GM04504 (cell line): ENCODE measurements at regions not wholly inside any gene's neighbourhood (a gene's known extent, or its start where the extent isn't known, plus 50 kb on each side); places are given as distances from the start of the nearest gene placed in this dataset.

Source experiments
- DNase-seq: peaks from one replicate; pipeline ENCODE4 v3.0.0-alpha.2; 2012; ENCODE audit warnings: low read depth

DNA sequence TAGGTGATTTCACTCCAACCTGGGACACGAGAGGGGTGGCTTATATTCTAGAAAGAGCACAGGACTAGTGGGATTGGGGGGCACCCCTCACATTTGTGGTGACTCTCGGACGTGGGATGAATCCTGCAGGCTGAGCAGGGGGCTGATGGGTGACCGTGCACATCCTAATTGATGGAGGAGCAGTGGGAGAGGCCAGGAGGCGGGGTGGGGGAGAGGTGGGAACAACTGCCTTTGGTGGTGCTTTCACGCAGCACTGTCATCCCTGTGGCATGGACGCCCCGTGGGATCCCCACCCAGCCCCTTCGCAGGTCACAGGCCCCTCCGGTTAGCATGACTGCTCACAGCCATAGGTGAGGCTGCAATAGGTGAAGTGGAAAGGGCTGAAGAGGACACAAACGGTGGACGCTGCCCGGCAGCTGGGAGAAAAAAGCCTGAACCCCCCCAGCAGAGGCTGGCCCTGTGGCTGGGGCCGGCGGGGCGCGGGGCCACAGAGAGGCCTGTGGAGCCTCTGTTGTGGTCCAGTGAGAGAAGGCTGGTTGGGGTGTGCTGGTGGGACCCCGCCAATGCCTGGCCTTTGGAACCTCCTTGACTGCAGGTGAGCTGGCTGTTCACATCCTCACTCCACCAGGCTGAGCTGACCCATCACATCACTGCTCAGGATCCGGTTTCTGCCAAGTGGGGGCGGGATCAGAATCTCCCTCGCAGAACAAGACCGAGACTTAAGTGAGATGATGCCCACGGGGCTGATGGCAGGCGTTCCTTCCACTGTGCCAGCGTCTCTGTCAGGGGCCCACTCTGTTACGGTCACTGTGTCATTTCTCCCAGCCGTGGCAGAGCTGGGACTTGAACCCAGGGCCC lies 325.4 kb downstream of the TEX29 start:
- DNase-seq, result no peak

DNA sequence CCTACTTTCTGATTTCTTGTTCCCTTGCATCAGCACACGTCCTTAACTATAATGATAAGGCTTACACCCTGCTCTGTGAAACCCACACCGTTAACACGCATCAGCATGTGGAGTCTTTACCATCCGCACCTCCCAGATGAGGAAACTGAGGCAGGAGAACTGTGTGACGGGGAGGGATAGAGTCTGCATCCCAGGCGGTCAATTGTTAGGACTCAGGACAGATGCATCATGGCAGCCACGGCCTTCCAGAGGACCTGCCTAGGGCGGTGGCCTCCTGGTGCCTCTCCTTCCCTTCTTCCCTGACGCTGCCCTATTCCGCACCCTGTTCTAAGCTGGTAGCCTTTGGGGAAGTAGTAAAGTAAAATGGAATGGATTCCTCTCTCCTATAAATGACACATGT lies 326.0 kb downstream of the TEX29 start:
- no peak for DNase-seq

DNA sequence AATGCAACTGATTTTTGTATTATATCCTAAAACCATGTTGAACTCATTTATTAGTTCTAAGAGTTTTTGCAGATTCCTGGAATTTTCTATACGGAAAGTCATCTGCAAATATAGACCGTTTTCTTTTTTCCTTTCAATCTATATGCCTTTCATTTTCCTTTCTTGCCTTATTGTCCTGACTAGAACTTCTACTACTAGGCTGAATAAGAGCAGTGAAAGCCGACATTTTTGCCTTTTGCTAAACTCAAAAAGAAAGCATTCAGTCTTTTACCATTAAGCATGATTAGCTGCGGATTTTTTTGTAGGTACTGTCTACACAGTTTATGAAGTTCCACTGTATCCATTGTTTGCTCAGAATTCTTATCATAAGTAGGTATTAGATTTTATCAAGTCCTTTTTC lies 328.4 kb downstream of the TEX29 start:
- DNase-seq, result no peak

- no peak for DNase-seq
Observed at GRCh38 chr13:111650626-111651025, 330.2 kb downstream of the TEX29 start.

DNA sequence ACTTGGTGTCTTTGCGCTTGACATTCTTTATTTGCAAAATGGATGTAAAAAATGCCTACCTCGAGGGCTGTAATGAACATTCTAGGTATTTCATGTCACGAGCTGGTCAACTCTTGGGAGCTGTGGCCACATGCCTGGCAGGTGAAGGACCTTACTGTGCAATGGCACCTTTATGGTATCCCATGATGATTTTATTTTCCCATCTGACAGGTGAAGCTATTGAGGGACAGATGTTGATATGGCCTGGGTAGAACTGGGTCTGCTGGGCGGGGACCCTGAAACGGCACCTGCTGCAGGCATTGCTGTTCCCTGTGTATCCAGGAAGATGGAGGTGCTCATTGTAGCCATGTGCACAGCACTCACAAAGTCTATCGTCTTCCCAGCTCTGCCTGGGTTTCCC lies 332.2 kb downstream of the TEX29 start:
- DNase-seq, result no peak

DNA sequence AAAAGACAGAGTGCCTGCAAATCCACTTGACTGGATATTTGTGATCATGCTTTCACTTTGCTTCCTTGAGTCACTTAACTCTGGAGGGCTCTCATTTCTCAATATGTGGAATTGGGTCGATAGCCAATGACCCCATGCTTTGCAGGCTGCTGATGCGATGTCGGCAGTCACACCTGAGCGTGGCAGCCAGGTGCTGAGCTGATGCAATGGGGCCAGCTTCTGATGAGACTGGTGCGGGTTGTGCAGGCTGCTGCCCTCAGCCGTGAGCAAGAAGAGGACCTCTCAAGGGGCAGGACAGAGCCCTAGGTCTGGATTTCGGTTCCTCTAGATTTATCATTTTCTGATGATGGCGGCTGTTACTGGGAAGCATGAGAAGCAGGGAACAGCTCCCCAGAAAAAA lies 334.1 kb downstream of the TEX29 start:
- DNase-seq, result no peak

GRCh38 chr13:111656439-111656838 lies 336.0 kb downstream of the TEX29 start:
- DNase-seq, result no peak

DNA sequence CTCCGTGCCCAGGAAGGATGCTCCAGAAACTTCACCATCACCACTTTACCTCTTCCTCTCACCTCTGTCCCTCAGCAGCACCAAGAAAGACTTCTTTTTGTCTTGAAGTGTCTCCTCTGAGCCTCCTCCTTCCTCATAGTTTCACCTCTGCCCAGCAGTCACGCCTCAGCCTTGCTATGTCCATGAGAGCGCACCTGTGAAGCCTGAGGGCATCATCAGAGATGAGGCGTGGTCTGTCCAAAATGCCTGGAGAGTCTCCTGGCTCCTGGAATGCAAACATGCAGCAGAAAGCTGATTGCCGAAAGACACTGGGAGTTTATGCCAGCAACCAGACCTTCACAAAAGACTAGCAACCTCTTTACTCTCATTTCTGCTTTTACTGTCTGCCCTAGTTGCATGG lies 336.6 kb downstream of the TEX29 start:
- no peak for DNase-seq

DNA sequence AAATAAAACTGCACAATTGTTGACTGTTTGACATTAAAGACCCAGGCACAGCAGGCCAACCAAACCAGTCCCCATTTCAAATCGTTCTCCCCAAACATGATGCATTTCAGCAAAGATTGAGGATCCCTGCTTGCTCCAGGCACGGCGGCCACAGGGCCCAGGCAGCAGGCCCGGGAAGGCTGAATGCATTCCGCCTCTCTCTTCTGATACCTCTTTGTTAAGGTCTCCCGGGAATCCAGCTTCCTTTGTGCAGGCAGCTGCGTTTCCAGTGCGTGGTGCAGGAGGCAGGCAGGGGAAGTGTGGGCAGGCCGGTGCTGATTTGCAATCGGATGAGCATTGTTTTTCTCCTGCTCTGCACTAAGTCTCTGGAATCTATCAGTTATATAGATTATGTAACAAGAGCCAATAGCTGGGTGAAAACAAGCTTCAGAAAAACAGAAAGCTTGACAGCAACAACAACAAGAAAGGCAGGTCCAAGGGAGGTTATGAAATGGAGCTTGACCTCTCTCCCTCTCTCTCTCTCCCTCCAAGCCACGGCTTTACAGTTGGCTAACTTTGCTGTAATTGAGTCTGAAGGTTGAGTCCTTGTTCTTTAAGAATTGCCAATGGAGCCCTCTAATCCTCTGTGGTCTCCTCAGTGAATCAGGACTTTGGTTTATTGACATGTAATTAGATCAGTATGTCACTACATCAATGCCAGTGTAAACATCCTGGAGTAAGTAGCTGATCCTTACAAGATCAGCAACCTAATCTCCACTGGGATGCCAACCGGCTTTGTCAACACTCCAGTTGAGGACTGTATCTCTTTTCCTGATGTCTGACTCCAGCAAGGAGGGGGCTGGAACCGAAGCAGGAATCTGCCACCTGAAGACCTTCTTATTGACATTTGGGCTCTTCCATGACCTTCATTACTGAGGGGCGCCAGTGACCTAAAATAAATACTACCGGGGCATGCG lies 338.0 kb downstream of the TEX29 start:
- DNase-seq, result no peak

DNA sequence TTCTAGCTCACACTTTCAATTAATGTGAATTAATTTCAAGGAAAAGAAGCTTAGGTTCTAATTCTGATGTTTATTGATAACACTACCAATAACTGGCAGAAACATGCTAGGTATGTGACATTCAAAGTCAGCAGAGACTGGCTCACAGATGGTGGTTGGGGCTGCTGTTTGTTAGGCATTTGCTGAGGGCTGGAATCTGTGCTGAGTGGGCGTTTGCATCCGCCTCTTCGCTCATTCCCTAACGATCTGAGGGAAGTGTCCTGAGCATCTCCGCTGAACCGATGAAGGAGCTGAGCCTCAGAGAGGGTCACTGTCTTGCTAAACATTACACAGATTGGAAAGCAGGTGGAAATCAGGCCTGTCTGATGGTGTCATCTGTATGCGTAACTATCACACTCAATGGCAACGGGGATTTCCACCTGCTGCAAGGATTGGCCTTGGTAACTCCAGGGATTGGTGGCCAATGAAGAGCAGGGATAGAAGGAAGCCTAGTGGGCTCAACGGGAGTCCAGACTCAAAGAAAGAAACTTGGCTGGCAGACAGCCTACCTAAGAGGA lies 338.9 kb downstream of the TEX29 start:
- no peak for DNase-seq

- DNase-seq, result no peak
Observed at GRCh38 chr13:111659842-111660241, 339.4 kb downstream of the TEX29 start.

DNA sequence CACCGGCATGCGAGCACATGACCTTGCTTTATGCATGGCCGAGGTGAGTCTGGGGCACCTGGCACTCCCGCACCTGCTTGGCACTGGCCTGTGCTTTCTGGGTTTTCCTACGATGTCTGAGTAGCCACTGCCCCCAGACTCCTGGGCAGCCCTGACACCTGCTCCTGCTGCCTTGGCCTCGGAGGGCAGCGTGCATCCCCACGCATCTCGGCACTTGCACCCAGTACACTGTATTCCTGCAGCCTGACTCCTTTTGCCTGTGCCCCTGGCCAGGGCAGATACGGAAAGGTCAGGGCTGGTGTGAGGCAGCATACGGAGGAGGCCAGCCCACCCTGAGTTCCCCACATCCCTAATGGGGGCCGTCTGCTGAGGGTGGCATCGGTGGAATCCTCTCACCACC lies 340.6 kb downstream of the TEX29 start:
- DNase-seq, result no peak

GRCh38 chr13:111661776-111662175 lies 341.3 kb downstream of the TEX29 start:
- DNase-seq, result no peak

DNA sequence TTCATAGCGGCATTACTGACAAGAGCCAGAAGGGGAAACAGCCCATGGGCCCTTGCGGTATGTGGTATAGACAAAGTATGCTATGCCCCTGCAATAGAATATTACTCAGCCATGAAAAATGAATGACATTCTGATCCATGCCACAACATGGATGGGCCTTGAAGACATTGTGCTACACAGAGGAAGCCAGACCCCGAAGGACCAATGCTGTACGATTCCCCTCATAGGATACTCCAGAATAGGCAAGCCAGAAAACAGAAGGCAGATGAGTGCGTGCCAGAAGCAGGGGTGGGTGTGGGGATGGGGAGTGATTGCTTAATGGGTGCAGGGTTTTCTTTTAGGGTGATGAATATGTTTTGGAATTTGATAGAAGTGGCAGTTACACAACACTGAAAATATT lies 342.0 kb downstream of the TEX29 start:
- DNase-seq, result no peak

DNA sequence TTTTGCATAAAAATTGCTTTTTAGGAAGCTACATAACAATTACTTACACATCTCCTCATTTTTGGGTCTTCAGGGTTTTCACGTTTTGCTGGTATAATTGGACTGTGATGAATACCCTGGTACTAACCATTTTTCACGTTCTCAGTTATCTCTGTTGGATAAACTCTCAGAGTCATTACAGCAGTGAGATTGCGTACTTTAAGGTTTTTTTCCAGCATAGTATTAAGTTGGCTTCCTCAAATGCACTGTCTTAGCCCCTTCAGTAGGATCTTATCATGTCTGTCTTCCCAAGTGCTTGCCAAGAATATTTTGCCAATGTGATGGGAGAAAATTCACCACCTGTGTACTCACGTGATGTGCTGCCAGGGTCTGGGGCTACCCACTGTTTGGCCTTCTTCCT lies 342.5 kb downstream of the TEX29 start:
- DNase-seq, result no peak

GRCh38 chr13:111663505-111663904 lies 343.1 kb downstream of the TEX29 start:
- no peak for DNase-seq

DNA sequence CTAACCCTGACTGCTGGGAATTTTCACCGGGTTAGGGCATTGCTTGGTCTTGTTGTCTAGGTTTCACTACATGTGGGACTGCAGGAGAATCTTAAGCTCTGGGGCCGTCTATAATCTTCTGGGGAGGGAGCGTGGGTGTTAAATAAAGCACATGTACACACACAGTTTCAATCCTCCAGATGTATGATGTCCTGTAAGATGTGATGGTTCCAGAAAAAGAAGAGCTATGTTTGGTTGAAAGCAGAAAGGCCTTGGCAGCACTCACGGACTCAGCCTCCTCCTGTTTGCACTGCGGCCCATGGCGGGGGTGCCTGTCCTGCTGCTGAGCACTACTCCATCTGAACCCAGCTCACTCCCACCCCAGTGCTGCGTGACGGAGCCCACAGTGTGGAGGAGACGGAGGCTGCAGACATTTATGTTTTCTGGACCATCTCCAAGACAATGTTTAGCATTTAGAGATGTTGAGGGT lies 343.5 kb downstream of the TEX29 start:
- no peak for DNase-seq

GRCh38 chr13:111664696-111665095 lies 344.3 kb downstream of the TEX29 start:
- DNase-seq, result no peak

DNA sequence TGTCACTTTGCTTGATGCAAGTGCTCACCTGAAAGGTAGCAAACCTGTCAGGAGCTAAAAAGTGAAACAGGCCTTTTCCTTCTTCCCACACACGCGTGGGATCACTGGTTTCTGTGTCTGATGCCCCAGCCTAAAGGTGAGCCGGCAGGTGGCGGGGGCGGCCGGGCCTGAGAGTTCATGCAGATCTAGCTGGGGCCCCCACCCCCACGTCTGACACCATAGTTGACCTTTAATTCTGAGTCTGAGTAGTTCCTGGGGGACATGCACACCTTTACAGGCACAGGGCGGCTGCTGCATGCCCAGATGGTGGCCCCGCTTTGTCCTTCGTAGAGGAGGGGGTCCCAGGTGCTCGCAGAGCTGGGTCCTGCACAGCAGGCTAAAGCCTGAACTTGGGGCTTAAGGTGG lies 345.3 kb downstream of the TEX29 start:
- DNase-seq, result no peak

DNA sequence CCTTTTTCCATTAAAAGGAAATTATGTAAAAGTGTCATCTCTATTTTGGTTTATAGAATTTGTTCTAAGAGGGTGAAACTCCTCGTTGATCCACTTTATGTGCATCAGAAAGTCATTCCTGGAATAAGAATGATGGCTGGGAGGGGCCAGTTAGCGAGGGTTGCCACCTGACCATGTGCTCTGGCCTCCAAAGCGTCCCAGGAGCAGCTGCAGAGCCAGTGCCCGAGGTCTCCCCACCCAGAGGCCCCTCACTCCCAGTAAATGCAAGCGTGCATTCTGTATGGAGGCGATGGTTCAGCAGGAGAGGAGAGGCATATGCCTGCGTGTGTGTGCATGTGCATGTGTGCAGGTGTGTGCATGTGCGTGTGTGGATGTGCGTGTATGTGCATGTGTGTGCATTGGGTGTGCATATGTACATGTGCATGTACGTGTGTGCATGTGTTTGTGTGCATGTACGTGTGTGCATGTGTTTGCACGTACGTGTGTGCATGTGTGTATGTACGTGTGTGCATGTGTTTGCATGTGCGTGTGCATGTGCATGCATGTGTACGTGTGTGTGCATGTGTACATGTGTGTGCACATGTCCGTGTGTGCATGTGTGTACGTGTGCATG lies 345.8 kb downstream of the TEX29 start:
- DNase-seq, result no peak

GRCh38 chr13:111667757-111668156 lies 347.3 kb downstream of the TEX29 start:
- no peak for DNase-seq

GRCh38 chr13:111668451-111668850 lies 348.0 kb downstream of the TEX29 start:
- no peak for DNase-seq
